ENCODE measurements at regions not wholly inside any gene's neighbourhood (a gene's known extent, or its start where the extent isn't known, plus 50 kb on each side); places are given as distances from the start of the nearest gene placed in this dataset.

DNA sequence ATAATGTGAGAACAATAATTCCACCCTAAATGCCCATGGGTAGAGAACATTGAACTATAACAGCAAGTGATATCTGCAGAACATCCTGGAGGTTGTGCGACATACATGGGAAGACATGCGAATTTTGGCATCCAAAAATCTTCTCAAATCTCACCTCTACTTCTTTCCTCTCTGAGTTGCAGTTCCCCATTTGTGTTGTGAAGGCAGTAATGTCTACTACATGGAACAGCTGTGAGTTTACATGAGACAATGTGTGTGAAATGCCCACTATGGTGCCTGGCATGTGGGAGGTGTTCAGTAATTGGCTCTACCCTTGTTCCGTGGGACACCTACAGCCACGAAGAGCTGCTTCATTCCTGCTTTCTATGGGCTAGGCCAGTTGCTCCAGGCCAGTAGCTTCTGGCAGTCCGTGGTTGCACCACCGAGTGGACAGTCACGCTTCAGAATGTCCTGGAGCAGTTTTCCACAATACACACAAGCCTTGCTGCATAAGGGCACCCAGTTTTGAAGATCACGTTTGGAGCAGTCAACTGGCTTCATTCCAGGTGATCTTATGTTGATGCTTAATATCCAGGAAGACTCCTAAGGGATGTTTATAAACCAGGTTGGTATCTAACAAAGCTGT, 297.7 kb downstream of the DEPDC1B start:
- no peak overlapping the region for H3K27ac ChIP-seq
- no peak for TF ChIP-seq EP300 (IDR thresholded peaks at IDR 0.05)
- no peak for TF ChIP-seq POLR2AphosphoS5 (IDR thresholded peaks at IDR 0.05)
- no peak for TF ChIP-seq POLR2A (IDR thresholded peaks at IDR 0.05)
- TF ChIP-seq, protein P1, sequence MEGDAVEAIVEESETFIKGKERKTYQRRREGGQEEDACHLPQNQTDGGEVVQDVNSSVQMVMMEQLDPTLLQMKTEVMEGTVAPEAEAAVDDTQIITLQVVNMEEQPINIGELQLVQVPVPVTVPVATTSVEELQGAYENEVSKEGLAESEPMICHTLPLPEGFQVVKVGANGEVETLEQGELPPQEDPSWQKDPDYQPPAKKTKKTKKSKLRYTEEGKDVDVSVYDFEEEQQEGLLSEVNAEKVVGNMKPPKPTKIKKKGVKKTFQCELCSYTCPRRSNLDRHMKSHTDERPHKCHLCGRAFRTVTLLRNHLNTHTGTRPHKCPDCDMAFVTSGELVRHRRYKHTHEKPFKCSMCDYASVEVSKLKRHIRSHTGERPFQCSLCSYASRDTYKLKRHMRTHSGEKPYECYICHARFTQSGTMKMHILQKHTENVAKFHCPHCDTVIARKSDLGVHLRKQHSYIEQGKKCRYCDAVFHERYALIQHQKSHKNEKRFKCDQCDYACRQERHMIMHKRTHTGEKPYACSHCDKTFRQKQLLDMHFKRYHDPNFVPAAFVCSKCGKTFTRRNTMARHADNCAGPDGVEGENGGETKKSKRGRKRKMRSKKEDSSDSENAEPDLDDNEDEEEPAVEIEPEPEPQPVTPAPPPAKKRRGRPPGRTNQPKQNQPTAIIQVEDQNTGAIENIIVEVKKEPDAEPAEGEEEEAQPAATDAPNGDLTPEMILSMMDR (IDR thresholded peaks at IDR 0.05): no peak
- WGBS: 73% methylated on average over 8 of the region's 8 CpGs
- no peaks in the 10 kb centered on the region for H3K36me3 ChIP-seq
- DNase-seq (ENCODE audit: low spot score in 2 of 2): no peak
- no peak overlapping the region for H3K4me3 ChIP-seq
- no peaks in the 10 kb centered on the region for H3K27me3 ChIP-seq
- H3K9me3 ChIP-seq: no peaks in the 10 kb centered on the region
- H3K4me1 ChIP-seq: no peaks in the 10 kb centered on the region

DNA sequence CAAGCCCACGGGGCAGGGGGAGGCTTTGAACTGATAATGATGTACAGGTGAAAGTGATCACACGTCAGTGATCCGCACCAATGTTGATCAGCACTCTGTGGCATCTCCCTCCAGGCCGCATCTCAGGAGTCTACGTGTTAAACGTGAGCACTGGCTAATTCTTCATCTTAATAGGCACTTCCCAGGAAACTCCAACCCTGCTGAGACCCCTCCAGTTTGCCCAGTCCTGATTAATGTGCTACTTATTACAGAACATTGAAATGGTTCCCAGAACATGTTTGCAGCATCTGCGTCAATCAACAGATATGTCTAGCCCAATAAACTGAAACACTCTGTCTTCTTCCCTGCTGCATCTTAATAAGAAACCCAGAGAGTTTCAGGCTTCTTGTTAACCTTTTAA, 298.4 kb downstream of the DEPDC1B start:
- Histone ChIP-seq H3K4me3 (no peak overlapping the region), H3K27ac (no peak overlapping the region), H3K4me1 (no peaks in the 10 kb centered on the region), H3K9me3 (no peaks in the 10 kb centered on the region), H3K36me3 (no peaks in the 10 kb centered on the region), H3K27me3 (no peaks in the 10 kb centered on the region)
- no peak for DNase-seq (ENCODE audit: low spot score in 2 of 2)
- TF ChIP-seq, protein P1 (IDR thresholded peaks at IDR 0.05): no peak
- no peak for TF ChIP-seq POLR2AphosphoS5 (IDR thresholded peaks at IDR 0.05)
- no peak for TF ChIP-seq EP300 (IDR thresholded peaks at IDR 0.05)
- TF ChIP-seq POLR2A (IDR thresholded peaks at IDR 0.05): no peak
- WGBS: 60% methylated on average over 7 of the region's 7 CpGs

DNA sequence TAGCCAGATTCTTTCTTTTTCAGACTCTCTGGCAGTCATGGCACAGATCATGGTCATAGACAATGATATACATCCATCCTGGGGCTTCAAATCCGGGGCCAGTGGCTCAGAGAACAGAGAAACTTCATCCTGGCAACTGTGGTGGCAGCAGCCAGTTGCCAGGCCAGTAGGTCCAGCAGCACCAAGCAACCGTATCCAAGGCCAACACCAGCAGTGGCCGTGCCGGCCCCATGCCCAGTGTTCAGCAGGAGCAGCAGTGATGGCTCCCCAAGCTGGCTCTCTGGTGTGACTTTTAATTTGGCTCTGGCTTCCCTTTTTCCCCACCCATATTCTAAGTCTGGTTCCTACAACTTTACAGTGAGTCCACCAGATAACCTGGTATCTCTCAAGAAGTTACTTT, 300.5 kb downstream of the DEPDC1B start:
- no peak for DNase-seq (ENCODE audit: low spot score in 2 of 2)
- Histone ChIP-seq H3K36me3 (no peaks in the 10 kb centered on the region), H3K27me3 (no peaks in the 10 kb centered on the region), H3K27ac (no peak overlapping the region), H3K9me3 (no peaks in the 10 kb centered on the region), H3K4me3 (no peak overlapping the region), H3K4me1 (no peaks in the 10 kb centered on the region)
- no peak for TF ChIP-seq POLR2AphosphoS5 (IDR thresholded peaks at IDR 0.05)
- TF ChIP-seq EP300 (IDR thresholded peaks at IDR 0.05): no peak
- TF ChIP-seq POLR2A (IDR thresholded peaks at IDR 0.05): no peak
- WGBS: 89% methylated on average over 3 of the region's 4 CpGs

DNA sequence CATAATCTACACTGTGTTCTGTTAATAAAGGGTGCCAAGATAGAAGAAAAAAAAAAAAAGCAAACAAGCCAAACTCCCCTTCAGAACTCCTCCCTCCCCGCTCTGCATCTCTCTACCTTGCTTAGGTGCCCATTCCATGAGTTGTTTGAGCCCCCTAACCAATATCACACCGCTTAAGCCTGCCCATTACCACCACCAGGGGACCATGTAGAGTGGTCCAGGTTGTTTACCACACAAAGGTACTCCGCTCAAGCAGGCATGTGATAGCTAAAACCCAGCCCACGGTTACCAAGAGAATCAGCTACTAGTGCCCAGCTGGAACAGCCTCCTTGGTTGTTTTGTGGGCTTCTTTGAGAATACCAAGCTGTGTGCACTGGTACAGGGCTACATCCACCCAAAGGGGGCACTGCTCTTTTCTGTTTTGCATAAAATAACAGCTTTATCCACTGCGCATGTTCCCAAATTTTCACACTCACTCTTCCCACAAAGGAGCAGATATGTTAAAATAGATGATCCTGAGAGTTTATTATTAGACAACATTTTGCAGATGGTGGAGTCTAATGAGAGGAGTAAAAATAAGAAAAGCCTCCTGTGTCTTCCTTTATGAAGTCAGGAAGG, 304.1 kb downstream of the DEPDC1B start:
- H3K27ac ChIP-seq: no peak overlapping the region
- H3K27me3 ChIP-seq: no peaks in the 10 kb centered on the region
- TF ChIP-seq EP300 (IDR thresholded peaks at IDR 0.05): no peak
- TF ChIP-seq POLR2A (IDR thresholded peaks at IDR 0.05): no peak
- TF ChIP-seq POLR2AphosphoS5 (IDR thresholded peaks at IDR 0.05): no peak
- TF ChIP-seq, protein P1 (IDR thresholded peaks at IDR 0.05): no peak
- no peak overlapping the region for H3K4me3 ChIP-seq
- no peaks in the 10 kb centered on the region for H3K36me3 ChIP-seq
- WGBS: 90% methylated on average over 5 of the region's 5 CpGs
- no peak for DNase-seq (ENCODE audit: low spot score in 2 of 2)
- H3K4me1 ChIP-seq: no peaks in the 10 kb centered on the region
- no peaks in the 10 kb centered on the region for H3K9me3 ChIP-seq

DNA sequence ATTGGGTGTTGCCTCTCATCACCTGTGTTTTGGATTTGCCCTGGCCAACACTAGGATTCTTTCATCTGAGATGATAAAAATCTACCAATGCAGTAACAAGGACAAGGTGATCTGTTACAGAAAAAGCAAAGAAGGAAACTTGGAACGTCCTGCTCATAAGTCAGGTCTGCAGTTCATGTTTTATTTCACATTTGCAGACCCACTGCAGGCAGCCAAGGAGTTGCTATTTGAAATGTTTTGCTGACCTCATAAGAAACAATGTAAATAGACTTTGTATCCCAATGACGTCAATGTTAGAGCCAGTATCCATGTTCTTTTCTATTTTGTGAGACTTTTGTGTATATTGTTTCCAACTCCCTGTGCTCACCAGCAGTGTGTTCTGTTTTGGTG, 312.9 kb downstream of the DEPDC1B start:
- H3K27ac ChIP-seq: no peak overlapping the region

More for the DNA sequence above, 312.9 kb downstream of the DEPDC1B start:
- H3K9me3 ChIP-seq: no peaks in the 10 kb centered on the region
- no peak for DNase-seq (ENCODE audit: low spot score in 2 of 2)
- H3K4me1 ChIP-seq: no peaks in the 10 kb centered on the region
- H3K36me3 ChIP-seq: no peaks in the 10 kb centered on the region
- H3K4me3 ChIP-seq: no peak overlapping the region
- no peaks in the 10 kb centered on the region for H3K27me3 ChIP-seq
- WGBS: 60% methylated on average over 2 of the region's 2 CpGs
- TF ChIP-seq POLR2AphosphoS5 (IDR thresholded peaks at IDR 0.05): no peak
- no peak for TF ChIP-seq EP300 (IDR thresholded peaks at IDR 0.05)
- TF ChIP-seq POLR2A (IDR thresholded peaks at IDR 0.05): no peak
- TF ChIP-seq, protein P1 (IDR thresholded peaks at IDR 0.05): no peak

All from suprapubic skin (tissue), 4 donors.